ENCODE measurements at regions not wholly inside any gene's neighbourhood (a gene's known extent, or its start where the extent isn't known, plus 50 kb on each side); places are given as distances from the start of the nearest gene placed in this dataset.

GRCh38 chr1:209037064-209037463 is 546.5 kb upstream of the CAMK1G start:
- no peak for TF ChIP-seq CEBPB (IDR thresholded peaks at IDR 0.05)
- TF ChIP-seq, protein P1, sequence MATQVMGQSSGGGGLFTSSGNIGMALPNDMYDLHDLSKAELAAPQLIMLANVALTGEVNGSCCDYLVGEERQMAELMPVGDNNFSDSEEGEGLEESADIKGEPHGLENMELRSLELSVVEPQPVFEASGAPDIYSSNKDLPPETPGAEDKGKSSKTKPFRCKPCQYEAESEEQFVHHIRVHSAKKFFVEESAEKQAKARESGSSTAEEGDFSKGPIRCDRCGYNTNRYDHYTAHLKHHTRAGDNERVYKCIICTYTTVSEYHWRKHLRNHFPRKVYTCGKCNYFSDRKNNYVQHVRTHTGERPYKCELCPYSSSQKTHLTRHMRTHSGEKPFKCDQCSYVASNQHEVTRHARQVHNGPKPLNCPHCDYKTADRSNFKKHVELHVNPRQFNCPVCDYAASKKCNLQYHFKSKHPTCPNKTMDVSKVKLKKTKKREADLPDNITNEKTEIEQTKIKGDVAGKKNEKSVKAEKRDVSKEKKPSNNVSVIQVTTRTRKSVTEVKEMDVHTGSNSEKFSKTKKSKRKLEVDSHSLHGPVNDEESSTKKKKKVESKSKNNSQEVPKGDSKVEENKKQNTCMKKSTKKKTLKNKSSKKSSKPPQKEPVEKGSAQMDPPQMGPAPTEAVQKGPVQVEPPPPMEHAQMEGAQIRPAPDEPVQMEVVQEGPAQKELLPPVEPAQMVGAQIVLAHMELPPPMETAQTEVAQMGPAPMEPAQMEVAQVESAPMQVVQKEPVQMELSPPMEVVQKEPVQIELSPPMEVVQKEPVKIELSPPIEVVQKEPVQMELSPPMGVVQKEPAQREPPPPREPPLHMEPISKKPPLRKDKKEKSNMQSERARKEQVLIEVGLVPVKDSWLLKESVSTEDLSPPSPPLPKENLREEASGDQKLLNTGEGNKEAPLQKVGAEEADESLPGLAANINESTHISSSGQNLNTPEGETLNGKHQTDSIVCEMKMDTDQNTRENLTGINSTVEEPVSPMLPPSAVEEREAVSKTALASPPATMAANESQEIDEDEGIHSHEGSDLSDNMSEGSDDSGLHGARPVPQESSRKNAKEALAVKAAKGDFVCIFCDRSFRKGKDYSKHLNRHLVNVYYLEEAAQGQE (IDR thresholded peaks at IDR 0.05; ENCODE audit: low read depth): no peak
- no peak for TF ChIP-seq TAF1 (IDR thresholded peaks at IDR 0.05; ENCODE audit: low read depth)
- TF ChIP-seq CREB1 (IDR thresholded peaks at IDR 0.05; ENCODE audit: low read depth): no peak

Data from Ishikawa (cell line).